HepG2 (cell line): ENCODE measurements at regions not wholly inside any gene's neighbourhood (a gene's known extent, or its start where the extent isn't known, plus 50 kb on each side); places are given as distances from the start of the nearest gene placed in this dataset.

Source experiments
- ATAC-seq: fragments of 200-7000 bp; cut with Tn5 transposase; 3 replicates; pipeline ENCODE4 v1.9.1; 2020; ENCODE audit warnings: mild to moderate bottlenecking, moderate library complexity
- BruUV-seq: library from RNA; stranded (reverse); fragments of 400-500 nt; replicated peaks from 2 replicates; lab custom pipeline; 2021; lab: Mats Ljungman, UMichigan
- CTCF ChIA-PET: fragments of 300-600 bp; formaldehyde crosslinking; extraction: SDS; loops from one replicate; lab custom pipeline; 2021; ENCODE audit warnings: low total read pairs, inconsistent platforms, low intra/inter-chr PET ratio; lab: Yijun Ruan, JAX
- POLR2A ChIA-PET: fragments of 350-600 bp; sonication (Branson Sonifier 250); formaldehyde crosslinking; loops from one replicate; lab custom pipeline; 2020; ENCODE audit warnings: antibody characterized with exemption, inconsistent platforms; lab: Yijun Ruan, JAX
- DNase-seq: peaks from one replicate; pipeline ENCODE4 v3.0.0-alpha.2; 2015; ENCODE audit warnings: low spot score
- FAIRE-seq: peaks from 3 replicates; lab custom pipeline; 2011; peaks lifted over from hg19 to GRCh38; lab: Jason Lieb, UNC
- H2AFZ ChIP-seq: one replicate; pipeline ENCODE4 v1.6.1; 2011; ENCODE audit warnings: low read length, inconsistent platforms
- H3K27ac ChIP-seq: fragments of 300-600 bp; 3 replicates; pipeline ENCODE4 v1.8.0; 2011; ENCODE audit warnings: mixed run types, mild to moderate bottlenecking, mixed read lengths, low read length, inconsistent platforms; ENCODE audit not compliant: insufficient read depth; ENCODE audit errors: extremely low read length
- H3K27me3 ChIP-seq, 2 experiments: fragments of 200-600 bp in 1 of 2; 2 replicates in 1 of 2; 3 replicates in 1 of 2; pipeline versions ENCODE4 v1.6.0 to v1.8.0; 2011; ENCODE audit warnings: low read length in 2 of 2, mild to moderate bottlenecking in 2 of 2, moderate library complexity in 2 of 2, inconsistent platforms in 1 of 2; ENCODE audit not compliant: insufficient read depth in 2 of 2, control insufficient read depth in 1 of 2
- H3K36me3 ChIP-seq, 2 experiments: fragments of 200-600 bp in 1 of 2; replicated peaks in 1 of 2; 2 replicates in 1 of 2; 3 replicates in 1 of 2; pipeline versions ENCODE4 v1.5.1 to v1.8.0; 2011; ENCODE audit warnings: low read length in 2 of 2, inconsistent platforms in 1 of 2; ENCODE audit not compliant: insufficient read depth in 2 of 2, control insufficient read depth in 1 of 2
- H3K4me1 ChIP-seq: 2 replicates; pipeline ENCODE4 v1.5.1; 2012; ENCODE audit warnings: low read length, inconsistent platforms; ENCODE audit not compliant: insufficient read depth
- H3K4me2 ChIP-seq: 2 replicates; pipeline ENCODE4 v1.6.0; 2011; ENCODE audit warnings: low read depth, low read length, inconsistent platforms
- H3K4me3 ChIP-seq, 3 experiments: fragments of 200-600 bp in 1 of 3; sonication (generic), shearing (Covaris generic) in 1 of 3; replicated peaks in 1 of 3; 2 replicates each; pipeline ENCODE4 v1.5.1; 2011 to 2016; ENCODE audit warnings: low read length in 3 of 3, inconsistent platforms in 2 of 3, low read depth in 2 of 3, mild to moderate bottlenecking in 2 of 3, control low read depth in 1 of 3, mixed read lengths in 1 of 3; ENCODE audit not compliant: insufficient read depth in 1 of 3
- H3K79me2 ChIP-seq: one replicate; pipeline ENCODE4 v1.6.1; 2011; ENCODE audit warnings: low read length, inconsistent platforms; ENCODE audit not compliant: insufficient read depth
- H3K9ac ChIP-seq: 2 replicates; pipeline ENCODE4 v1.6.0; 2011; ENCODE audit warnings: mild to moderate bottlenecking, low read depth, low read length, inconsistent platforms; ENCODE audit not compliant: insufficient read depth
- H3K9me3 ChIP-seq: 2 replicates; pipeline ENCODE4 v1.5.1; 2012; ENCODE audit warnings: mild to moderate bottlenecking, low read length
- H4K20me1 ChIP-seq: 2 replicates; pipeline ENCODE4 v1.6.0; 2011; ENCODE audit warnings: inconsistent platforms, mild to moderate bottlenecking, low read length, moderate library complexity; ENCODE audit not compliant: insufficient read depth
- DMAP1 ChIP-seq: IDR thresholded peaks from 2 replicates; pipeline ENCODE4 v1.6.1; 2016
- FUBP1 ChIP-seq: sonication (generic); formaldehyde crosslinking; IDR thresholded peaks from 2 replicates; pipeline ENCODE4 v1.5.1; 2020; ENCODE audit warnings: missing genetic modification reagents, mild to moderate bottlenecking, borderline replicate concordance
- SRSF9 ChIP-seq: fragments of 200-400 bp; formaldehyde crosslinking; IDR thresholded peaks from 2 replicates; pipeline ENCODE4 v1.6.1; 2018; ENCODE audit warnings: borderline replicate concordance, mild to moderate bottlenecking, low read depth, low read length; ENCODE audit not compliant: insufficient read depth, poor library complexity, severe bottlenecking
- ZBTB1 ChIP-seq: sonication (generic); formaldehyde crosslinking; IDR thresholded peaks from 2 replicates; pipeline ENCODE4 v1.4.0; 2020; ENCODE audit warnings: missing genetic modification reagents, borderline replicate concordance
- ZBTB21 ChIP-seq: sonication (generic); formaldehyde crosslinking; IDR thresholded peaks from 2 replicates; pipeline ENCODE4 v1.4.0; 2020; ENCODE audit warnings: missing genetic modification reagents
- ZNF329 ChIP-seq: sonication (generic); formaldehyde crosslinking; IDR thresholded peaks from 2 replicates; pipeline ENCODE4 v1.9.0; 2021; ENCODE audit warnings: low read depth, mild to moderate bottlenecking, missing genetic modification reagents
- ZNF543 ChIP-seq: sonication (generic); formaldehyde crosslinking; IDR thresholded peaks from 2 replicates; pipeline ENCODE4 v1.4.0; 2020; ENCODE audit warnings: mild to moderate bottlenecking, missing genetic modification reagents
- ZNF572 ChIP-seq: sonication (generic); formaldehyde crosslinking; IDR thresholded peaks from 2 replicates; pipeline ENCODE4 v1.5.1; 2020; ENCODE audit warnings: mild to moderate bottlenecking, missing genetic modification reagents
- ZNF710 ChIP-seq: sonication (generic); formaldehyde crosslinking; IDR thresholded peaks from 2 replicates; pipeline ENCODE4 v1.5.0; 2020; ENCODE audit warnings: mild to moderate bottlenecking, missing genetic modification reagents, borderline replicate concordance
- ZNF720 ChIP-seq: sonication (generic); formaldehyde crosslinking; IDR thresholded peaks from 2 replicates; pipeline ENCODE4 v1.4.0; 2020; ENCODE audit warnings: missing genetic modification reagents
- WGBS: methylation state at CpG from one replicate; pipeline ENCODE4 v1.1.6; 2017; ENCODE audit warnings: low lambda C conversion rate; 5-methylcytosine and 5-hydroxymethylcytosine counted together
- in situ Hi-C: cut with HindIII; loops from 2 replicates; pipeline ENCODE4 v1.10.0; 2017; ENCODE audit warnings: low pct_unique_long_range_greater_than_20kb; ENCODE audit not compliant: extremely low pct_ligation_motif_present
- intact Hi-C: fragments of 100-400 bp; cut with micrococcal nuclease; formaldehyde crosslinking; loops from one replicate; pipeline ENCODE4 v1.10.0; 2022; ENCODE audit not compliant: unreplicated experiment

- TF ChIP-seq ZNF710 (CRISPR knock-in tag) (no peak), ZBTB1 (CRISPR knock-in tag) (no peak)
Observed at GRCh38 chr2:15708161-15708560, 116.5 kb downstream of the DDX1 start (continued).

- Histone ChIP-seq H4K20me1 (no peaks in the 10 kb centered on the region), H3K4me1 (no peaks in the 10 kb centered on the region), H3K4me2 (no peak overlapping the region), H3K4me3 (no peak overlapping the region), H2AFZ (no peak overlapping the region), H3K79me2 (no peaks in the 10 kb centered on the region), H3K9ac (no peak overlapping the region), H3K27ac (no peak overlapping the region), H3K36me3 (no peaks in the 10 kb centered on the region), H3K9me3 (no peaks in the 10 kb centered on the region), H3K27me3 (peaks cover 3 to 22% of the 10 kb centered on the region in 2 experiments; a peak in 3 of 5 replicates)
- WGBS, result 43% methylated on average over 11 of the region's 11 CpGs
- DNase-seq (no peak), ATAC-seq (no peak), FAIRE-seq (no peak)
- intact Hi-C loops (no loop called here), in situ Hi-C loops (no loop called here)
- no TSS peak for BruUV-seq
- no peak for TF ChIP-seq DMAP1 (CRISPR knock-in tag)
- no peak for TF ChIP-seq ZNF572 (CRISPR knock-in tag)
- TF ChIP-seq SRSF9, result no peak
- no peak for TF ChIP-seq ZNF543 (CRISPR knock-in tag)
- no peak for TF ChIP-seq ZNF720 (CRISPR knock-in tag)
- no peak for TF ChIP-seq ZBTB21 (CRISPR knock-in tag)
- TF ChIP-seq FUBP1 (CRISPR knock-in tag), result no peak
- TF ChIP-seq ZNF329 (CRISPR knock-in tag), result no peak
- ChIA-PET POLR2A (no interaction called here), CTCF (no interaction called here)
Observed at GRCh38 chr2:15708865-15709820, 117.5 kb downstream of the DDX1 start.
